HCT116 (cell line): ENCODE measurements at regions not wholly inside any gene's neighbourhood (a gene's known extent, or its start where the extent isn't known, plus 50 kb on each side); places are given as distances from the start of the nearest gene placed in this dataset.

Experiments
- ATAC-seq: fragments of 200-7000 bp; cut with Tn5 transposase; 2 replicates; pipeline ENCODE4 v1.9.1; 2020; ENCODE audit warnings: mild to moderate bottlenecking, moderate library complexity
- BruUV-seq: library from RNA; stranded (reverse); fragments of 400-500 nt; replicated peaks from 2 replicates; lab custom pipeline; 2021; lab: Mats Ljungman, UMichigan
- CTCF ChIA-PET: fragments of 300-600 bp; sonication (Branson Sonifier 250); formaldehyde crosslinking; loops from one replicate; lab custom pipeline; 2021; ENCODE audit warnings: antibody characterized with exemption; lab: Charles Lee
- POLR2A ChIA-PET: fragments of 300-600, 350-600 bp; sonication (Branson Sonifier 250); formaldehyde crosslinking; loops from one replicate; lab custom pipeline; 2021; ENCODE audit warnings: antibody characterized with exemption; lab: Charles Lee
- RAD21 ChIA-PET, 2 experiments: fragments of 300-600 bp; sonication (Branson Sonifier 250); formaldehyde crosslinking; loops; one replicate each; lab custom pipeline; 2023; ENCODE audit warnings: low total read pairs in 2 of 2; ENCODE audit not compliant: uncharacterized antibody in 2 of 2, unreplicated experiment in 2 of 2, low non-redundant PET in 1 of 2; lab: Charles Lee
- DNase-seq: peaks from one replicate; pipeline ENCODE4 v3.0.0-alpha.2; 2010; ENCODE audit warnings: low read depth, low spot score
- H2AFZ ChIP-seq: fragments of 200-600 bp; shearing (Covaris generic), sonication (generic); 2 replicates; pipeline ENCODE4 v1.6.1; 2017; ENCODE audit warnings: low read depth, mixed run types, mixed read lengths, antibody characterized with exemption, low read length; ENCODE audit not compliant: poor library complexity, severe bottlenecking
- H3K27ac ChIP-seq: 2 replicates; pipeline ENCODE4 v1.5.1; 2012; ENCODE audit warnings: low read depth, low read length
- H3K27me3 ChIP-seq: fragments of 200-600 bp; sonication (generic); 2 replicates; pipeline ENCODE4 v1.6.1; 2016; ENCODE audit warnings: mixed run types, low read length, mixed read lengths; ENCODE audit not compliant: insufficient read depth
- H3K36me3 ChIP-seq, 2 experiments: fragments of 200-500 bp in 1 of 2; fragments of 200-600 bp in 1 of 2; sonication (Bioruptor generic) in 1 of 2; sonication (generic) in 1 of 2; 2 replicates each; pipeline versions ENCODE4 v1.5.1 to v1.6.1; 2014 to 2016; ENCODE audit warnings: low read length in 2 of 2, inconsistent platforms in 1 of 2, mixed read lengths in 1 of 2, mixed run types in 1 of 2; ENCODE audit not compliant: insufficient read depth in 2 of 2, control insufficient read depth in 1 of 2
- H3K4me1 ChIP-seq, 2 experiments: fragments of 200-600 bp in 1 of 2; sonication (generic) in 1 of 2; 2 replicates each; pipeline versions ENCODE4 v1.5.1 to v1.6.1; 2012 to 2017; ENCODE audit warnings: low read length in 2 of 2, inconsistent platforms in 1 of 2, mild to moderate bottlenecking in 1 of 2, mixed read lengths in 1 of 2, mixed run types in 1 of 2, moderate library complexity in 1 of 2; ENCODE audit not compliant: insufficient read depth in 2 of 2, control insufficient read depth in 1 of 2
- H3K4me2 ChIP-seq: fragments of 200-600 bp; sonication (generic); 2 replicates; pipeline ENCODE4 v1.6.1; 2017; ENCODE audit warnings: mixed run types, low read length, mixed read lengths
- H3K4me3 ChIP-seq, 2 experiments: fragments of 200-600 bp in 1 of 2; sonication (generic) in 1 of 2; replicated peaks in 1 of 2; 2 replicates each; pipeline ENCODE4 v1.5.1; 2011 to 2016; ENCODE audit warnings: low read length in 2 of 2, control low read depth in 1 of 2, low read depth in 1 of 2, mild to moderate bottlenecking in 1 of 2, mixed read lengths in 1 of 2, mixed run types in 1 of 2
- H3K79me2 ChIP-seq: fragments of 200-600 bp; sonication (generic); 2 replicates; pipeline ENCODE4 v1.6.1; 2017; ENCODE audit warnings: mild to moderate bottlenecking, mixed run types, low read length, moderate library complexity, mixed read lengths; ENCODE audit not compliant: insufficient read depth
- H3K9ac ChIP-seq: fragments of 200-600 bp; sonication (generic); 2 replicates; pipeline ENCODE4 v1.6.1; 2016; ENCODE audit warnings: low read length, mixed read lengths
- H3K9me2 ChIP-seq: fragments of 200-600 bp; sonication (generic), shearing (Covaris generic); 2 replicates; pipeline ENCODE4 v1.6.1; 2017; ENCODE audit warnings: mixed run types, mild to moderate bottlenecking, moderate library complexity; ENCODE audit not compliant: insufficient read depth
- H3K9me3 ChIP-seq, 2 experiments: fragments of 200-500 bp in 1 of 2; fragments of 200-600 bp in 1 of 2; sonication (Bioruptor generic) in 1 of 2; sonication (generic) in 1 of 2; 2 replicates each; pipeline ENCODE4 v1.6.1; 2014 to 2017; ENCODE audit warnings: low read length in 2 of 2, mixed read lengths in 2 of 2, inconsistent platforms in 1 of 2, low read depth in 1 of 2, mild to moderate bottlenecking in 1 of 2, mixed run types in 1 of 2, moderate library complexity in 1 of 2; ENCODE audit not compliant: control insufficient read depth in 1 of 2, insufficient read depth in 1 of 2
- H4K20me1 ChIP-seq: fragments of 200-600 bp; sonication (generic), shearing (Covaris generic); 2 replicates; pipeline ENCODE4 v1.6.1; 2017; ENCODE audit warnings: mixed run types, mild to moderate bottlenecking, moderate library complexity; ENCODE audit not compliant: insufficient read depth
- ATF3 ChIP-seq: IDR thresholded peaks from 2 replicates; pipeline ENCODE4 v1.6.1; 2012
- CEBPB ChIP-seq: IDR thresholded peaks from 2 replicates; pipeline ENCODE4 v1.6.1; 2012; ENCODE audit warnings: low read depth
- EGR1 ChIP-seq: IDR thresholded peaks from 2 replicates; pipeline ENCODE4 v1.6.1; 2012; ENCODE audit warnings: low read depth
- EZH2phosphoT487 ChIP-seq: fragments of 200-600 bp; IDR thresholded peaks from 2 replicates; pipeline ENCODE4 v1.6.1; 2018; ENCODE audit warnings: antibody characterized with exemption, borderline replicate concordance
- FOSL1 ChIP-seq: IDR thresholded peaks from 2 replicates; pipeline ENCODE4 v1.6.1; 2012; ENCODE audit warnings: low read depth
- JUND ChIP-seq: IDR thresholded peaks from 2 replicates; pipeline ENCODE4 v1.6.1; 2012
- POLR2AphosphoS5 ChIP-seq: IDR thresholded peaks from 2 replicates; pipeline ENCODE4 v1.6.1; 2011; ENCODE audit warnings: mild to moderate bottlenecking, low read depth, low read length, moderate library complexity
- SIN3A ChIP-seq: IDR thresholded peaks from 2 replicates; pipeline ENCODE4 v1.6.1; 2012; ENCODE audit warnings: low read depth
- SRF ChIP-seq: IDR thresholded peaks from 2 replicates; pipeline ENCODE4 v1.6.1; 2012; ENCODE audit warnings: low read depth
- ZBTB33 ChIP-seq: IDR thresholded peaks from 2 replicates; pipeline ENCODE4 v1.6.1; 2011; ENCODE audit warnings: mild to moderate bottlenecking, low read length, moderate library complexity; ENCODE audit not compliant: insufficient replicate concordance; ENCODE audit errors: extremely low read depth
- intact Hi-C: fragments of 100-400 bp; cut with micrococcal nuclease; formaldehyde crosslinking; loops from 2 replicates; pipeline ENCODE4 v1.10.0; 2022
- TF ChIP-seq, protein P1 (sequence below): IDR thresholded peaks from 2 replicates; pipeline ENCODE4 v1.6.1; 2012
- TF ChIP-seq, protein P2 (sequence below): IDR thresholded peaks from 2 replicates; pipeline ENCODE4 v1.6.1; 2012; ENCODE audit warnings: low read depth

- DNase-seq (no peak), ATAC-seq (no peak)
- Histone ChIP-seq H3K9me2 (no peaks in the 10 kb centered on the region), H3K27me3 (no peaks in the 10 kb centered on the region), H4K20me1 (no peaks in the 10 kb centered on the region), H3K27ac (no peak overlapping the region), H3K4me1 (no peaks in the 10 kb centered on the region; a peak in 1 of 4 replicates), H3K36me3 (no peaks in the 10 kb centered on the region), H3K9ac (no peak overlapping the region), H3K9me3 (no peaks in the 10 kb centered on the region), H3K79me2 (no peaks in the 10 kb centered on the region), H3K4me2 (no peak overlapping the region), H2AFZ (no peak overlapping the region), H3K4me3 (no peak overlapping the region)
- BruUV-seq, result no TSS peak
- POLR2A ChIA-PET, result no interaction called here
- RAD21 ChIA-PET, result no interaction called here
- CTCF ChIA-PET, result no interaction called here
- intact Hi-C loops, result no loop called here
- no peak for TF ChIP-seq EZH2phosphoT487
Measured at GRCh38 chr15:62624547-62625378, 417.8 kb upstream of the TPM1 start.

DNA sequence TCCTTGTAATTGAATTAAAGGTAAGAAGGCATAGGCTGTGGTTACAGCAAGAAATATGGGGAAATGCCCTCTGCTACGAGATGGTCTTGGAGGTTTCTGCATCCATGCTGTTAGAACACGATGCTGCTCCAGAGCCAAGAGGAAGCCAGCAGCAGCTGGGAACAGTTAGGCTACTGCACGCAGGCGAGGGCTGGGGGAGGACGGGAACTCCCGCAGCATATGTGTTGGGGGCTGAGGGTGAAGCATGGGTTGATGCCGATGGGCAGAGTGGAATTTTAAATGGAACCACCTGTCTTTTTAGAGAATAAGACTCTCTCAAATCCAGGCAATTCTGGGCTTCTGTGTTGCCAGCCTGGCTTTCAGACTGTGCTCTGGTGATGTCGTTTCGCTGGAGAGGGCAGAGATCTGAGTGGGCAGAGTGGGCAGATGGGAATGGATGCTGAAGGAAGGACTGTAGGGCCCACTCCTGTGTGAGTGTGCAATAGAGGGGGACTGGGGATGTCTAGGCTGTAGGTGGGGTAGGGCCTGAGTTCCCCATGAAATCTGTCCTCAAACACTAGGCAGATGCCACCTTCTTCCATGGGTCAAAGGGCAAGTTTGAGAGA, 417.0 kb upstream of the TPM1 start:
- intact Hi-C loops, result no loop called here
- H3K4me3 ChIP-seq, result no peak overlapping the region
- DNase-seq, result no peak
- no TSS peak for BruUV-seq
- H4K20me1 ChIP-seq, result no peaks in the 10 kb centered on the region
- POLR2A ChIA-PET, result no interaction called here
- H3K9me3 ChIP-seq, result no peaks in the 10 kb centered on the region
- RAD21 ChIA-PET, result no interaction called here
- no peak for ATAC-seq
- no peaks in the 10 kb centered on the region for H3K9me2 ChIP-seq
- CTCF ChIA-PET, result no interaction called here
- H2AFZ ChIP-seq, result no peak overlapping the region
- no peak overlapping the region for H3K4me2 ChIP-seq
- H3K79me2 ChIP-seq, result no peaks in the 10 kb centered on the region
- H3K36me3 ChIP-seq, result no peaks in the 10 kb centered on the region
- no peaks in the 10 kb centered on the region; a peak in 1 of 4 replicates for H3K4me1 ChIP-seq
- H3K9ac ChIP-seq, result no peak overlapping the region
- TF ChIP-seq SRF (no peak), JUND (no peak), CEBPB (no peak), EGR1 (no peak), ZBTB33 (no peak), ATF3 (no peak), FOSL1 (no peak), POLR2AphosphoS5 (no peak), SIN3A (no peak)
- TF ChIP-seq, protein P1, sequence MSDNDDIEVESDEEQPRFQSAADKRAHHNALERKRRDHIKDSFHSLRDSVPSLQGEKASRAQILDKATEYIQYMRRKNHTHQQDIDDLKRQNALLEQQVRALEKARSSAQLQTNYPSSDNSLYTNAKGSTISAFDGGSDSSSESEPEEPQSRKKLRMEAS, result no peak
- TF ChIP-seq, protein P2, sequence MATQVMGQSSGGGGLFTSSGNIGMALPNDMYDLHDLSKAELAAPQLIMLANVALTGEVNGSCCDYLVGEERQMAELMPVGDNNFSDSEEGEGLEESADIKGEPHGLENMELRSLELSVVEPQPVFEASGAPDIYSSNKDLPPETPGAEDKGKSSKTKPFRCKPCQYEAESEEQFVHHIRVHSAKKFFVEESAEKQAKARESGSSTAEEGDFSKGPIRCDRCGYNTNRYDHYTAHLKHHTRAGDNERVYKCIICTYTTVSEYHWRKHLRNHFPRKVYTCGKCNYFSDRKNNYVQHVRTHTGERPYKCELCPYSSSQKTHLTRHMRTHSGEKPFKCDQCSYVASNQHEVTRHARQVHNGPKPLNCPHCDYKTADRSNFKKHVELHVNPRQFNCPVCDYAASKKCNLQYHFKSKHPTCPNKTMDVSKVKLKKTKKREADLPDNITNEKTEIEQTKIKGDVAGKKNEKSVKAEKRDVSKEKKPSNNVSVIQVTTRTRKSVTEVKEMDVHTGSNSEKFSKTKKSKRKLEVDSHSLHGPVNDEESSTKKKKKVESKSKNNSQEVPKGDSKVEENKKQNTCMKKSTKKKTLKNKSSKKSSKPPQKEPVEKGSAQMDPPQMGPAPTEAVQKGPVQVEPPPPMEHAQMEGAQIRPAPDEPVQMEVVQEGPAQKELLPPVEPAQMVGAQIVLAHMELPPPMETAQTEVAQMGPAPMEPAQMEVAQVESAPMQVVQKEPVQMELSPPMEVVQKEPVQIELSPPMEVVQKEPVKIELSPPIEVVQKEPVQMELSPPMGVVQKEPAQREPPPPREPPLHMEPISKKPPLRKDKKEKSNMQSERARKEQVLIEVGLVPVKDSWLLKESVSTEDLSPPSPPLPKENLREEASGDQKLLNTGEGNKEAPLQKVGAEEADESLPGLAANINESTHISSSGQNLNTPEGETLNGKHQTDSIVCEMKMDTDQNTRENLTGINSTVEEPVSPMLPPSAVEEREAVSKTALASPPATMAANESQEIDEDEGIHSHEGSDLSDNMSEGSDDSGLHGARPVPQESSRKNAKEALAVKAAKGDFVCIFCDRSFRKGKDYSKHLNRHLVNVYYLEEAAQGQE, result no peak
- H3K27me3 ChIP-seq, result no peaks in the 10 kb centered on the region
- no peak overlapping the region for H3K27ac ChIP-seq
